Hepatocyte (in vitro differentiated cells): ENCODE measurements at regions not wholly inside any gene's neighbourhood (a gene's known extent, or its start where the extent isn't known, plus 50 kb on each side); places are given as distances from the start of the nearest gene placed in this dataset.

Source experiments
- EZH2 ChIP-seq: fragments of 200-600 bp; sonication (generic); IDR thresholded peaks from 2 replicates; pipeline ENCODE4 v1.6.1; 2016; ENCODE audit warnings: antibody characterized with exemption, mild to moderate bottlenecking, borderline replicate concordance
- EZH2phosphoT487 ChIP-seq: fragments of 200-600 bp; sonication (generic); IDR thresholded peaks from one replicate; pipeline ENCODE4 v1.6.1; 2018; ENCODE audit warnings: antibody characterized with exemption, mild to moderate bottlenecking, low read depth, moderate library complexity; ENCODE audit not compliant: unreplicated experiment, severe bottlenecking
- TF ChIP-seq, protein P1 (sequence below): fragments of 200-600 bp; sonication (generic); IDR thresholded peaks from 2 replicates; pipeline ENCODE4 v1.5.1; 2016; ENCODE audit warnings: antibody characterized with exemption, mild to moderate bottlenecking; ENCODE audit not compliant: poor library complexity

DNA sequence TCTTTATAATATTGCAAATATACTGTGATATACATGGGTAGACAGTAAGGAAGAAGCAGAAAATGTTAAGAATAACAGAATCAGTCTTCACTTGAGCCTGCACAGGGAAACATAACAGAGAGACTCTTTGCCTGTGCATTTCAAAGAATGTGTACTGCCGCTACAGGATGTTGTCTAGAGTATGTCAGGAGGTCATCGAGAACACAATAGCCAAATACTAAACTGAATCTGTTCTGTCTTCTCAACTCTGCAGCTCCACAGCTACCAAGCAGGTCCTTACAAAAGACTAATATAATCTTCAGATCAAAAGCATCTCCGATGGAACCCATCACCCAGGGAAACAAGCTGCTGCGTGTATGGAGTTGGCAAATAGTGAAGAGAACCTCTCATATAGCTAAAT is 471.5 kb downstream of the PCDH10 start:
- TF ChIP-seq, protein P1, sequence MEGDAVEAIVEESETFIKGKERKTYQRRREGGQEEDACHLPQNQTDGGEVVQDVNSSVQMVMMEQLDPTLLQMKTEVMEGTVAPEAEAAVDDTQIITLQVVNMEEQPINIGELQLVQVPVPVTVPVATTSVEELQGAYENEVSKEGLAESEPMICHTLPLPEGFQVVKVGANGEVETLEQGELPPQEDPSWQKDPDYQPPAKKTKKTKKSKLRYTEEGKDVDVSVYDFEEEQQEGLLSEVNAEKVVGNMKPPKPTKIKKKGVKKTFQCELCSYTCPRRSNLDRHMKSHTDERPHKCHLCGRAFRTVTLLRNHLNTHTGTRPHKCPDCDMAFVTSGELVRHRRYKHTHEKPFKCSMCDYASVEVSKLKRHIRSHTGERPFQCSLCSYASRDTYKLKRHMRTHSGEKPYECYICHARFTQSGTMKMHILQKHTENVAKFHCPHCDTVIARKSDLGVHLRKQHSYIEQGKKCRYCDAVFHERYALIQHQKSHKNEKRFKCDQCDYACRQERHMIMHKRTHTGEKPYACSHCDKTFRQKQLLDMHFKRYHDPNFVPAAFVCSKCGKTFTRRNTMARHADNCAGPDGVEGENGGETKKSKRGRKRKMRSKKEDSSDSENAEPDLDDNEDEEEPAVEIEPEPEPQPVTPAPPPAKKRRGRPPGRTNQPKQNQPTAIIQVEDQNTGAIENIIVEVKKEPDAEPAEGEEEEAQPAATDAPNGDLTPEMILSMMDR: no peak
- no peak for TF ChIP-seq EZH2phosphoT487
- TF ChIP-seq EZH2: no peak
